Left hindlimb (tissue), 1 donor: ENCODE measurements at regions not wholly inside any gene's neighbourhood (a gene's known extent, or its start where the extent isn't known, plus 50 kb on each side); places are given as distances from the start of the nearest gene placed in this dataset.

ENCODE experiments used
- DNase-seq: peaks from one replicate; pipeline ENCODE4 v3.0.0-alpha.2; 2018

DNA sequence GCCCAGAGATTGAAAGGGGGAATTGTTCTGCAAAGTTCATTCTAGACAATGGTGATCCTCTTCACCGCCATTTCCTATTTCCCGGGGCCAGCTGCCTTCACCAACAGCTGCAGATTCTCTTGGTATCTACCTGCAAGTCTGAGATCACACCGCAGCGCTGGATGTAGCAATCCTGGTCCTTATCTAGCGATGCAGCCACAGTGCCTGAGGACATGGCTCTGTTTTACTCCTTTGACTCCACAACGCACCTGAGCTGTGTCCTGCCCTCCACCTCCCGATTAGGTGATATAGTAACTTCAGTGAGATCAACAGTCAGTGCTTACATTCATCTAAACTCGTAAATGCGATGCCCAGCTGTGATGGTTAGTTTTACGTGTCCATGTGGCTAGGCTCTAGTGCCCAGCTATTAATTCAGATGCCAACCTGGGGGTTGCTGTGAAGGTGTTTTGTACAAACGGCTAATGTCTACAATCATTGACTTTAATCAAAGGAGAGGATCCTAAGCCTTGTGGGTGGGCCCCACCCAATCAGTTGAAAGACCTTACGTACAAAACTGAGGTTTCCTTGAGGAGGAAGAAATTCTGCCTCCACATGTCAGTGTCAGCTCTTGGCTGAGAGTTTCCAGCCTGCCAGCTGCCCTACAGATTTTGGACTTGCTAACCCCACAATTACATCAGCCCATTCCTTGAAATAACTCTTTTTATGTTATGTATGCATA lies 189.8 kb downstream of the SH3BP4 start:
- DNase-seq = no peak

DNA sequence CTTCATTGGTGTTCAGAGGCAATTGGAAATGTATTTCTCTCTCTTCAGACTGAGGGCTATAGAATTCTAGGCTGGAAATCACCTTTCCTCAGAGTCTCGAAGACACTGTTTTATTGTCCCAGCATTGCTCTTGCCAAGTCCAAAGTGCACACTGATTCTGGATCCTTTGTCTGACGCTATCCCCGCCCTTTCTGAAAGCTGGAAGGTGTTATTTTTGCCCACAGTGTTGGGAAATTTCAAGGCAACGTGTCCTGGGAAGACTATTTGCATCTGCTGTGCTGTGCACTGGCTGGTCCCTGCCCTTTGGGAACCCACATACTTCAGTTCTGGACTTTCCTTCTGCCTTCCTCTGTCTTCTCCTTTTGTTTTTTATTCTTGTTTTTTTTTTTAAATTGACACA lies 190.8 kb downstream of the SH3BP4 start:
- no peak for DNase-seq

DNA sequence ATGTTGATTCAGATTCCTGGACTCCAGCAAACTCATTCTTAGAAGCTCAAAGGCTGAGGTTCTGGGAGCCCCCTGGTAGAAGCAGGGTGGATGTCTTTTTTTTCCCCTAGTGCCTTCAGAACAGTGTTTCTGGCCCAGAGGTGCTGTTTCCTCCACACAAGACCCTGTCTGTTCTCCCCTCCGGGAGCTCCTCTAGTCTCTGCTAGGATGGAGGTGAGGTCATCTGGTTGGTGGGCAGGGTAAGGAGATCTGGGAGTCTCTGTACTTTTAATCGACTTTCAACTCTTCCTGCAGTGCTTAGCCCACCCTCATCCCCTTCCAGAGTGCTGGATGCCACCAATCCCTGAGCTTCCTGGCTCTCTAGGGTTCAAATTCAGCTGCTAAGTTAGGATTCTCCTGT lies 192.0 kb downstream of the SH3BP4 start:
- no peak for DNase-seq

- DNase-seq = no peak
These were observed 192.5 kb downstream of the SH3BP4 start for GRCh38 chr2:235144291-235144690.

- DNase-seq = no peak
These were observed 194.4 kb downstream of the SH3BP4 start for GRCh38 chr2:235146206-235146605.

DNA sequence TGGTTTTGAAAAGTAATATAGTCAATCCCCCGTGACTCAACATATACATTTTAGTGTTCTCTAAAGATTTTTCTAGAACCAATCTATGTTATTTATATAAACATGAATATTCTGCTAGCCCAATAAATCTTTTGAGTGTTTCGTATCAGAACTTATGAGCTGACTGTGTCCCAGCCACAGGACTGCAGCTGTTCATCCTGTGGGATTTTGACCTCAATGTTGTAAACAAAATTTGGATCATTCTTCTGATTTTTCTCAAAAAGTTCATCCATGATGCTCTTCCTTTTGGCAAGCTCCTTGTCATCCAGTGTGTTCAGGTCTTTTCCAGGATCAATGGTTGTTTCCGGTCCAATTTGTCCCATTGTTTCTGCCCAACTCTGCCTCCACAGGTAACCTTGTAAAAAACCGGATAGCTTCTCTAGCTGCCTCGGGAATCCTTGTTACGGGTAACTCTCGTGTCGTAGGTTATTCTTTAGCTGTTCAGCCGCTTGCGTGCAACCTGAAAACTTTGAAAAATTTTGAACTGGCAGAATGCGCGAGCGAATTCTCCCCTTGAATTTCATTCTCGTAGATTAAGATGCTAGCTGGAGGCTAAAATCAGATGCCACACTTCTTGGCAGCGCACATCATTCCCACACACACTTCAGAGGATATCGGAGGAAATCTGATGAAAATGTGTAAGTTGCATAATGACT lies 195.2 kb downstream of the SH3BP4 start:
- no peak for DNase-seq

GRCh38 chr2:235148201-235149170 lies 196.7 kb downstream of the SH3BP4 start:
- no peak for DNase-seq

DNA sequence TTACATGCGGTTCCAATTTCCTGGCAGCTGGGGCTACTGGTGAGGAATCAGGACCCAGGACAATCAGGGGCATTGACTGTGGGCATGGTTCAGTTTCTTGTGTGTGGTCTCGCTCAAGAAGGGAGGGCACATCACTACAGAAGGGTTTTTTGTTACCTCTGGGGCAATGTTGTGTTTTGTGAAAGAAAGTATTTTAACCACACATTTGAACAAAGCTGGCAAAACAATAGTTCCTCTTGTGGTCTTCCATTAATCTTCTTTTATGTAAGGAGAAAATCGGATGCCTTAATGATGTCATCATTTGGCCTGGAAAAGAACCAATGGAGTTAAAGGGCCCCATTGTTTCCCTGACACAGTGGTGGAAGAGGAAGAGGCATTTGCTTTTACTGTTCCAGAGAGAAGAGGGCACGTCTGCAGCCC lies 197.4 kb downstream of the SH3BP4 start:
- no peak for DNase-seq

DNA sequence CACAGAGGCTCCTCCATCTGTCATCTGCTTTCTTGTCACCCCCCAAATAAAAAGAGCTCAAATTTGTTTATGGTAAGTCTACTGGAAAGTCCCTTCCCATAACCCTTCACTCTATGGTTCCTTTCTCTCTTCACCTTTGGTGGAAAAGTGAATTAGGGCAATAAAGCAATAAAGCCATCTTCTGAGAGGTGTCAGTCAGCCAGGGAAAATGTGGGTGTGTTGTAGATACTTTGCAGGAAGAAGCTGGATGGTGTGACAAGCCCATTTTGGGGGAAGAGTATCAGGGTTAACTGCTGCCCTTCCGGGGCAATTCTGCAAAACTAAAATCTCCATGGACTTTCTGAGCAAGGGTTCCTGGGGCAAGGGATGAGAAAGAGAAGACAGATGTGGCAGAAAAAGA lies 197.9 kb downstream of the SH3BP4 start:
- DNase-seq = no peak

GRCh38 chr2:235151152-235151551 lies 199.3 kb downstream of the SH3BP4 start:
- DNase-seq = no peak

DNA sequence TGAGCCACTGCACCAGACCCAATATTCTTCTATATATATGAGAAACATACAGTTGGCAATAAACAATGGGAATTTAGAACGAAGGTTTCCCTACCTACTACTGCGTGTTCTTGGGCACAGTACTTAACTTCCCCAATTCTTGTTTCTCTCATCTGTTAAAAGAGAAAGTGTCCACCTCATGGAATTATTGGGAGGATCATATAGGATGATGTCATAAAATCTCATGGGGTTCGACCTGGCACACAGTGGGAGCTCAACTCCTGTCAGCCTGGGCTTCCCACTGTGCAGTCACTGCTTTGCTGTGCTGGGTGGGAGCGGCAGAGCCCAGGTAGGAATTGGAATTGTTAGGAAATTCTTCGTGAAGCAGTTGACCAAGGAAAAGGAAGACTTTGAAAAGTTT lies 203.3 kb downstream of the SH3BP4 start:
- no peak for DNase-seq

DNA sequence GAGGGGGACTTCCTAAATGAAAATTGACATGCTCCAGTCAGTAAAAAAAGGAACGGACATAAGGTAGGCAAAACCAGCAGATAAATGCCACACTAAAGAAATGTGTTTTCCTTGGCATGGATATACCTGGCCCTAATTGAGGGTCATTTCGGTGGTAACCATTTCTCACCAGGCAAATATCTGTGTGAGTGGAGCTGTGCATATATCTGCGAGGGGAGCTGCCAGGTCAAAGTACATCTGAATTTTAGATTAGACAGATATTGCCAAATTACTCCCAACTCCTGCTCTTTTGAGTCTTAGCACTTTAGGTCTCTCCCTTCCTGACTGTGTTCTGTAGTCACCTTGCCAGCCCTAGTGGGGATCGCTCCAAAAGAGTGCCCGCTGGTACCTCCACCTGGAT lies 204.2 kb downstream of the SH3BP4 start:
- DNase-seq = no peak

DNA sequence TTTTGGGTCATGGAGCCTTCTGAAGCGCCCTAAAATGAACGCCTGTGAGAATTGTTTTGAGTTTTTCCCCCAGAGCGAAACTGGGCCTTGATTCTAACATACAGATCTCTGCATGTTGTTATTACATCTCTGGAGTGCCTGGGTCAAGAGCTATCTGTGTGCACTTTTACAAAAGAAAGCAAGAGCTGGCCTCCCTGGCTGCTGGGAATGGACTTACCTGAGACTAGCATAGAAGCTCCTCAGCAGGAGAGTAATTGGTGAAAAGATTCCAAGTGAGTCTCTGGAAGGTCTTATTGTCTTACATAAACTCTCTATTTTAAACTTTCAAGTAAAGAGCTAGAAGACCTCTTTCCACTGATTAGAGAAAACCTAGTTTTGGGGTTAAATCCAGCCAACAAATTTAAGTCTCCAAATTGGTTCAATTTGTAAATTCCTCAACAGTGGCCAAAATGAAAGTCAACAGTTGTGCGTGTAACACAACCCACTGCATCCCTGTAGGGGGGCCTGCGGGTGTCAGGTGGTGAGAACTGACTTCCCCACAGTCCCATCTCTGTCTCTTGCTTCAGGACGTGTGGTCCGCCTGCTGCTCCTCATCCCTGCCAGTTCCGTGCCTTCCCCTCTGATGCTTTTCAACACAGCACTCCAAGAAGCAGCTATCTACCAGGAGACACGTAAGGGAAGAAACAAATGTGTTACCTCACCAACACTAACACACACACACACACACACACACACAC lies 206.1 kb downstream of the SH3BP4 start:
- DNase-seq = no peak

- no peak for DNase-seq
These were observed 208.5 kb downstream of the SH3BP4 start for GRCh38 chr2:235160281-235160810.

DNA sequence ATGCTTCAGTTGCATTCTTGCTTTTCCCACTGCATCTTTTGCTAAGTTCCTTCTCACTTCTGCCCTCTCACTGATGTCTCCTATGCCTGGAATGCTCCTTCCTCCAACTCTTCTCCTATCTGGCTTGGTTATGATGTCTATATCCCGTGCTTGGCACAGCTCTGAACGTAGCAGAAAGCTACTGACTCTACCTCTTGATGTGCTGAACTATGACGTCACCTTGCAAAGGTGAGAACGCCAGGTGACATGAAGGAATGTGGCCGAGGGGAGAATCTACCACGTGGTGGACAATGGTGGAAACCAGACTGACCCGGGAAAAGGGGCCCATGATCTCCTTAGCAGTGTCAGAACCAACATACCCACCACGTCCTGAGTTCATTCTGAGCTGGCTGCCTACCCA lies 209.7 kb downstream of the SH3BP4 start:
- no peak for DNase-seq

DNA sequence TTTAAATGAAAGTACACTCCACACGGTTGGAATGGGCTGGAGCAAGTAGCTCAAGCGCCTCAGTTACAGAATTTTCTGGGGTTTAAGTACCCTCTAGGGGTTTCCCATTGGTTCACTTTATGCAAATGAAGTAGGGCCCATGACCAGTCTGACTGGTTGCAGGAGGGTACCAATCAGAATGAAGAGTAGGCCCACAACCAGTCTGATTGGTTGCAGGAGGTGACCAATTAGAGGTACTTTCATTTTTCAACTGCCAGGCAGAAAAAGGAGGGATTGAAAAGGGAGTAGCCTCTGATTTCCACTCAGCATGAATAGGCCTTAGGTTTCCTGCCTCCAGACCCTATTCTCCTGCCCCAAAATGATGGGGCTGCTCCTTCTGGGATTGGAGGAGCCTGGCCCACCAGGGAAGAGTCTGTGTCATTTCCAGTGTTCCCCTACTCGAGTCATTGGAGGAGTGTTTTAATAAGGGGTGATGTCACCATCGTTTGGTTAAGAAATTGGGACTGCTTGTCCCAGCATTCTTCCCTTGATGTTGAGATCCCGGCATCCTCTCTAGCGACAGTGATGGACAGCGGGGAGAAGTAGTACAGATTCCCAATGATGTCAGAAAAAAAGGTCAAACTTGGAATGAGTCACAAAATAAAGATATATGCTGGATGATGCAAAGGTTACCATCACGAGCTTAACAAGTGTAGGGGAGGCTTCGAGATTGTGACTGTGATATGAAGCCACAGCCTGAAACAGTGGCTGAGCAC lies 210.4 kb downstream of the SH3BP4 start:
- no peak for DNase-seq

DNA sequence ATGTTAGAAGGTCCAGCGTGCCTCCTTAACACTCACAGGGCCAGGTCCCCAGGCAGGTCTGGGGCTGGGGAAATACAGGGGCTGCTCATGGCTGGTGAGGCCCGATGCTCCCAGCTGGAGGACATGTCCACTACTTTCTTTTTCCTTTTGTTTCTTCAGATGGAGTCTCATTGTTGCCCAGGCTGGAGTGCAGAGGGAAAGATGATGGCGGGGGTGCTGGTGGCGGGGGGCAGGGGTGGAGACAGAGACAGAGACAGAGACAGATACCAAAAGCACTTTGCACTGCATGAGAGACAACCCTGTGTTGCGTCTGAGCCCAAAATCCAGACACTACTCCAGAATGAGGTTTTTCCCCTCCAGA lies 211.0 kb downstream of the SH3BP4 start:
- DNase-seq = no peak

DNA sequence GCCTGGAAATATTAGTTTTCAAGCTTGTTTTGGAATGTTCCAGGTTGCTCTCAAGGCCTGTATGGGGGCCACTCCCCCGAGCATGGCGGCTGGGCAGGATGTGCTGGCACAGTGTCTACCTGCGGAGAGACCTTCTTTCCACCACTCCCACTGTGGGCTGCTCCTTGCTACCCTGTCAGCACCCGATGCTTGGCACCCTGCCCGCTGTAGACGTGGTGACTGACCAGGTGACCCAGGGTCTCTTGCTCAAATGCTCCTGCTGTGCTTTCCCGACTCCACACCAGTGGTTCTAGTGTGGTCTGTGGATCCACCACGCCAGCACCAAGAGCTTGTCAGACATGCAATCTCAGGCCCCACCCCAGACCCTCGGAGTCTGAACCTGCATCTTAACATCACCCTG lies 213.3 kb downstream of the SH3BP4 start:
- DNase-seq = no peak

DNA sequence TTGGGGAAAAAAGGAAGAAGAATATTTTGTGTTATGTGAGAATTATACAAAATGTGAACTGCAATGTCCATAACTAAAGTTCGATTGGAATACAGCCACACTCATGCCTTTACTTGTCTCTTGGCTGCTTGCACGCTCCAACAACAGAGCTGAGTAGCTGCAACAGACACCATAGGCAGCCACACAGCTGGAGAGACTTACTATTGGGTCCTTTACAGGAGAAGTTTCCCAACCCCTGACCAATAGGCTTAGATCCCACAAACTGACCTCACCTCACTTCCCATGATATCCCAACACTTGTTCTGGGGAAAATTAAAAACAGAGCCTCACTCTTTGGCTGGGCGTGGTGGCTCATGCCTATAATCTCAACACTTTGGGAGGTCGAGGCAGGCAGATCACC lies 213.8 kb downstream of the SH3BP4 start:
- no peak for DNase-seq

GRCh38 chr2:235168174-235168979 lies 216.6 kb downstream of the SH3BP4 start:
- no peak for DNase-seq

DNA sequence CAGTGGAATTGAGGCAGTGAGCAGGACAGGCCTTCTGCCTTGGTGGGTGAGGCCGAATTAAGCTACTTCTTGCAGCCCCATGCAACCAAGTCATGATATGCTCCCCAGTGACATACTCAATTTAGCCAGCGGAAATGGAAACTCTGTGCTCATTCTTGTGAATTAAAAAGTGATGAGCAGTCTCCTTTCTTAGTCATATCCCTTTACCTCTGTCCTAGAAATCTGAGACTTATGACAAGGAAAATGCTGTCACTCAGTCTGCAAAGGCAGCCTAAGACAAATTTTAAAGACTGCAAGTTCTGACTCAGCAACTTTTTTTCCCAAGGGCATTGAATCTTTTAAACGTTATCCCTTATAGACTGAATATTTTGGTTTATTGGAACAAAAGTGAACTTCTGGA lies 218.2 kb downstream of the SH3BP4 start:
- no peak for DNase-seq
